NT2/D1 (cell line): ENCODE measurements at regions not wholly inside any gene's neighbourhood (a gene's known extent, or its start where the extent isn't known, plus 50 kb on each side); places are given as distances from the start of the nearest gene placed in this dataset.

ENCODE experiments used
- SUZ12 ChIP-seq: IDR thresholded peaks from 2 replicates; pipeline ENCODE4 v1.6.1; 2011; ENCODE audit not compliant: insufficient read length, insufficient read depth; ENCODE audit errors: extremely low read depth
- YY1 ChIP-seq: IDR thresholded peaks from 2 replicates; pipeline ENCODE4 v1.6.1; 2011; ENCODE audit not compliant: insufficient read length, insufficient read depth
- ZNF274 ChIP-seq: IDR thresholded peaks from 2 replicates; pipeline ENCODE4 v1.6.1; 2011; ENCODE audit warnings: mild to moderate bottlenecking, low read depth, low read length

GRCh38 chr16:65842067-65842466 lies 524.4 kb upstream of the CDH5 start:
- TF ChIP-seq ZNF274 (no peak), SUZ12 (no peak), YY1 (no peak)
